ENCODE measurements at regions not wholly inside any gene's neighbourhood (a gene's known extent, or its start where the extent isn't known, plus 50 kb on each side); places are given as distances from the start of the nearest gene placed in this dataset.

DNA sequence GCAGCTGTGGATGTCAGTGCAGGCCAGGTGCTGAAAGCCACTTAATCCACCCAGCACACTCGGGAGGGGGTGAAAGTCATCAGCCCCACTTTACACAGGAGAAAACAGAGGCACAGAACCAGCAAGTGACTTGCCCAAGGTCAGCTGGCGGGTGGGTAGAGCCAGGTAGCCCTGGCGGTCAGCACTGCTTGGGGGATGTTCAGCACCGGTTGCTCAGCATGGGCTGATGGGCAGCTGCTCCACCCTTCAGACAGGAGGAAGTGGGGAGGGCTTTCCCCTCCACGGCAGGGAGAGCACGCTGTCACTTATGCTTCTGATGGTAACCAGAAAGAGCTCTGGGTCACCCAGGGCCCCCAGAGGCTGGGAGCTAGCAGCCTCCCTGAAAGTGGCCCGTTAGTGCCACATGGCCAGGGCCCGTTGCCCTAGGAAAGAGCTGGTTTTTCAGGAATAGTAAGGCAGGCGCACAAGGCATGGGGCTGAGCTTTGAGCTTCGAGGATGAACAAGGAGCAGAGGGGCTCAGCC, 417.9 kb downstream of the CTTN start:
- TF ChIP-seq, protein P1, sequence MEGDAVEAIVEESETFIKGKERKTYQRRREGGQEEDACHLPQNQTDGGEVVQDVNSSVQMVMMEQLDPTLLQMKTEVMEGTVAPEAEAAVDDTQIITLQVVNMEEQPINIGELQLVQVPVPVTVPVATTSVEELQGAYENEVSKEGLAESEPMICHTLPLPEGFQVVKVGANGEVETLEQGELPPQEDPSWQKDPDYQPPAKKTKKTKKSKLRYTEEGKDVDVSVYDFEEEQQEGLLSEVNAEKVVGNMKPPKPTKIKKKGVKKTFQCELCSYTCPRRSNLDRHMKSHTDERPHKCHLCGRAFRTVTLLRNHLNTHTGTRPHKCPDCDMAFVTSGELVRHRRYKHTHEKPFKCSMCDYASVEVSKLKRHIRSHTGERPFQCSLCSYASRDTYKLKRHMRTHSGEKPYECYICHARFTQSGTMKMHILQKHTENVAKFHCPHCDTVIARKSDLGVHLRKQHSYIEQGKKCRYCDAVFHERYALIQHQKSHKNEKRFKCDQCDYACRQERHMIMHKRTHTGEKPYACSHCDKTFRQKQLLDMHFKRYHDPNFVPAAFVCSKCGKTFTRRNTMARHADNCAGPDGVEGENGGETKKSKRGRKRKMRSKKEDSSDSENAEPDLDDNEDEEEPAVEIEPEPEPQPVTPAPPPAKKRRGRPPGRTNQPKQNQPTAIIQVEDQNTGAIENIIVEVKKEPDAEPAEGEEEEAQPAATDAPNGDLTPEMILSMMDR (IDR thresholded peaks at IDR 0.05; ENCODE audit: borderline replicate concordance, extremely low read depth, low read length, poor library complexity, severe bottlenecking), result no peak
- TF ChIP-seq EZH2 (IDR thresholded peaks at IDR 0.05; ENCODE audit: borderline replicate concordance, low read depth, low read length, severe bottlenecking), result no peak
